HL-60 (cell line): ENCODE measurements at regions not wholly inside any gene's neighbourhood (a gene's known extent, or its start where the extent isn't known, plus 50 kb on each side); places are given as distances from the start of the nearest gene placed in this dataset.

Experiments
- DNase-seq, 2 experiments: peaks; one replicate each; pipeline ENCODE4 v3.0.0-alpha.2; 2010 to 2020; ENCODE audit warnings: low read depth in 1 of 2, low spot score in 1 of 2
- H3K27ac ChIP-seq: fragments of 250-450 bp; sonication (Bioruptor Pico); replicated peaks from 2 replicates; pipeline ENCODE4 v1.5.1; 2020; ENCODE audit warnings: mild to moderate bottlenecking, moderate library complexity
- H3K27me3 ChIP-seq: fragments of 250-450 bp; sonication (Bioruptor Pico); 2 replicates; pipeline ENCODE4 v1.5.1; 2021; ENCODE audit warnings: mild to moderate bottlenecking, moderate library complexity; ENCODE audit not compliant: insufficient read depth, poor library complexity, severe bottlenecking
- H3K4me3 ChIP-seq: replicated peaks from 2 replicates; pipeline ENCODE4 v1.5.1; 2011; ENCODE audit warnings: mild to moderate bottlenecking, control low read depth, low read length; ENCODE audit not compliant: insufficient read depth
- GABPA ChIP-seq: IDR thresholded peaks from 2 replicates; pipeline ENCODE4 v1.6.1; 2012; ENCODE audit warnings: low read depth
- POLR2AphosphoS5 ChIP-seq: IDR thresholded peaks from 2 replicates; pipeline ENCODE4 v1.6.1; 2012; ENCODE audit warnings: low read depth
- REST ChIP-seq: IDR thresholded peaks from 2 replicates; pipeline ENCODE4 v1.6.1; 2012; ENCODE audit warnings: low read depth; ENCODE audit not compliant: insufficient replicate concordance
- SPI1 ChIP-seq: IDR thresholded peaks from 2 replicates; pipeline ENCODE4 v1.6.1; 2012; ENCODE audit warnings: low read depth, mild to moderate bottlenecking, borderline replicate concordance
- TF ChIP-seq, protein P1 (sequence below): IDR thresholded peaks from one replicate; pipeline ENCODE4 v1.5.1; 2011; ENCODE audit warnings: low read length, control low read depth, inconsistent platforms; ENCODE audit not compliant: insufficient read depth

GRCh38 chr3:5673521-5673920 is 486.0 kb downstream of the EDEM1 start:
- no peak for TF ChIP-seq SPI1
- TF ChIP-seq, protein P1, sequence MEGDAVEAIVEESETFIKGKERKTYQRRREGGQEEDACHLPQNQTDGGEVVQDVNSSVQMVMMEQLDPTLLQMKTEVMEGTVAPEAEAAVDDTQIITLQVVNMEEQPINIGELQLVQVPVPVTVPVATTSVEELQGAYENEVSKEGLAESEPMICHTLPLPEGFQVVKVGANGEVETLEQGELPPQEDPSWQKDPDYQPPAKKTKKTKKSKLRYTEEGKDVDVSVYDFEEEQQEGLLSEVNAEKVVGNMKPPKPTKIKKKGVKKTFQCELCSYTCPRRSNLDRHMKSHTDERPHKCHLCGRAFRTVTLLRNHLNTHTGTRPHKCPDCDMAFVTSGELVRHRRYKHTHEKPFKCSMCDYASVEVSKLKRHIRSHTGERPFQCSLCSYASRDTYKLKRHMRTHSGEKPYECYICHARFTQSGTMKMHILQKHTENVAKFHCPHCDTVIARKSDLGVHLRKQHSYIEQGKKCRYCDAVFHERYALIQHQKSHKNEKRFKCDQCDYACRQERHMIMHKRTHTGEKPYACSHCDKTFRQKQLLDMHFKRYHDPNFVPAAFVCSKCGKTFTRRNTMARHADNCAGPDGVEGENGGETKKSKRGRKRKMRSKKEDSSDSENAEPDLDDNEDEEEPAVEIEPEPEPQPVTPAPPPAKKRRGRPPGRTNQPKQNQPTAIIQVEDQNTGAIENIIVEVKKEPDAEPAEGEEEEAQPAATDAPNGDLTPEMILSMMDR: no peak
- TF ChIP-seq REST: no peak
- no peak for TF ChIP-seq GABPA
- no peak for TF ChIP-seq POLR2AphosphoS5
- no peak for DNase-seq
- no peaks in the 10 kb centered on the region for H3K27me3 ChIP-seq
- H3K27ac ChIP-seq: no peak overlapping the region
- H3K4me3 ChIP-seq: no peak overlapping the region

- Histone ChIP-seq H3K27ac (no peak overlapping the region), H3K4me3 (no peak overlapping the region), H3K27me3 (no peaks in the 10 kb centered on the region)
- no peak for TF ChIP-seq GABPA
- TF ChIP-seq, protein P1: no peak
- DNase-seq: no peak
Observed at GRCh38 chr3:5675319-5675718, 487.8 kb downstream of the EDEM1 start.

DNA sequence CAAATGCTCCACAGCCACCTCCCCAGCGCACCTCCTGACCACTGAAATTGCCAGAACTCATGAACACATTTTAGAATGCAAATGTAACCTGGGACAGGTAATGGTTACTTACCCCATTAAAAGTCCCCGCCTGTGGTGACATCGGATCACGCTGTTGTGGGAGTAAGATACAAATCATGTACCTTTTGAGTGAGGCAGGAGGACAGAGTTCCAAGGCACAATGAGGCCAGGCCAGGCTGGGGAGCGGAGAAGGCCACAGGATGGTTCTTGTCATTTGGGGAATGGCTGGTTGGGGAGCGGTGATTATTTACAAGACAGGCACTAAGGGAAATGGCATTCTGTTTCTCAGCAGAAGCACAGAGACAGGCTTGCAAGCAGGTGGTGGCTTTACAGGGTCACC is 490.0 kb downstream of the EDEM1 start:
- DNase-seq: no peak
- no peak overlapping the region for H3K4me3 ChIP-seq
- no peaks in the 10 kb centered on the region for H3K27me3 ChIP-seq
- no peak overlapping the region for H3K27ac ChIP-seq
- TF ChIP-seq, protein P1: no peak
- no peak for TF ChIP-seq REST
- TF ChIP-seq GABPA: no peak
- TF ChIP-seq POLR2AphosphoS5: no peak
- no peak for TF ChIP-seq SPI1

DNA sequence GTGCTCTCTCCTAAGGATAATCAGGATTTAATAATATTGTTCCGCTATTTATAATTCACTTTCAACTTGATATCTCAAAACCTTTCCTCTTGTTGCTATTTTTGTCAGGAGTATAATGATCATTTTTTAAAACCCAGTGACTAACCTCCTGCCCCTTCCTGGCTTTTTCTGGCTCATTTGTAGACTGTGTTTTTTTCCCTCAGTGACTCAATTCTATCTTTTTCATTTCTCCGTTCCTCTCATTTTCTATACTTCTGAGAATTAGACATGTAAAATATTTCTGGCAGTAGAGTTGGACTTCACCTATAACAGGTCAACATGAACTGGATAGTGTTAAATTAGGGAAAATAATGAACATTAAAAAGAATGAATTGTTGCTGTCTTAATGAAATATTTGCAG is 490.7 kb downstream of the EDEM1 start:
- H3K27me3 ChIP-seq: no peaks in the 10 kb centered on the region
- TF ChIP-seq, protein P1: no peak
- TF ChIP-seq GABPA (no peak), POLR2AphosphoS5 (no peak), SPI1 (no peak), REST (no peak)
- no peak overlapping the region for H3K4me3 ChIP-seq
- H3K27ac ChIP-seq: no peak overlapping the region
- no peak for DNase-seq
